ENCODE measurements at regions not wholly inside any gene's neighbourhood (a gene's known extent, or its start where the extent isn't known, plus 50 kb on each side); places are given as distances from the start of the nearest gene placed in this dataset.
"Not testable (repeated sequence)": the region's sequence is repeated elsewhere in the genome, so short reads cannot be mapped to it uniquely, and the experiment has no call there.

DNA sequence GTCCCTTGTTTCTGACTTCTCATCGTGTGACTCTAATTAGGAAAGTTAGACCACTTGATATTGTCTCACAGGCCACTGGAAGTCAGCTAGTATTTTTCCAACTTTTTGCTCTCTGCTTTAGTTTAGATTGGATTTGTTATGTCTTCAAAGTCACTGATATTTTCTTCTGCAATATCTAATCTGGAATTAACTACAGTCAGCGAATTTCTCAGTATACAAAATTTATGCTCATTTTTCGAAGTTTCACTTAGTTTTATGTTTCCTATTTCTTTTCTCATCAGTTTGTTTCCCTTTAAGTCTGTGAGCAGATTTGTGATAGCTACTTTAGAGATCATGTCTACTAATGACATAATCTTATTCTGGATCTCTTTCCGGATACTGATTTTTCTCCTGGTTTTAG, 1027.2 kb upstream of the CNTN5 start:
- intact Hi-C loops (cut with DNase I) = no loop called here
- DNase-seq (no peak), ATAC-seq (ENCODE audit: poor library complexity) (no peak)

DNA sequence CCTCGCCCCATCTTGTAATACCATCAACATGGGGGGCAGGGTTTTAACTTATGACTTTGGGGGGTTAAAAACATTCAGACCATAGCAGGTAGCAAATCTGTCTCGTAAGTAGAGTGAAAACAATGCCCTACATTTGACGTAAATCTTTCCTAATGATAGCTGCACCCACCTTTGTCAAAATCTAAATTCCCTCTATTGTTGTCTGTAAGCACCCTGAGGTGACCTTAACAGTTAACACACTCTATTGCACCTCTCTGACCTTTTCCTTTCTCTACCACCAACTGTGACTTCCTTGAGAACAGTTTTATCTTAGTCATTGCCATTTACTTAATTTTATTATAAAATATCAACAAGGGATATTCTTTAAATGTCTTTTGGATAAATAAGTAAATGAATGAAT, 1024.9 kb upstream of the CNTN5 start:
- ATAC-seq (ENCODE audit: poor library complexity) = no peak
- intact Hi-C loops (cut with DNase I) = no loop called here
- no peak for DNase-seq

DNA sequence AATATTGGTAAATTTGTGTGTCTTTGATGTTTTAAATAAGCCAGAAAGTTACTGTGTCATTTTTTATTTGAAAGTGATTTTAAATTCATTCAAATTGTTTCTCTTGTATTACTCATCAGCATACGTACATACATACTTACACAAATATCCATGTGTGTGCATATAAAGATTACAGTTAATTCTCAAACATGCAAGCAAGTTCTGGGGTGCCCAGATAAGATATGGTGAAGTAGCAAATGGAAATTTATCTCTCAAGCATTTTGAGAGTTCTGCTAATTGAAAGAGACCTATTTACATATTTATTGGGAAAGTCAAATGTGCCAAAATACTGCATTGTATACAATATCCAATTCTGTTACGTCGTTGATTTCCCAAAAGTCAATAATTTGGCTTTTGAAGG, 1024.0 kb upstream of the CNTN5 start:
- intact Hi-C loops (cut with DNase I) = no loop called here
- ATAC-seq (ENCODE audit: poor library complexity) = no peak
- no peak for DNase-seq

DNA sequence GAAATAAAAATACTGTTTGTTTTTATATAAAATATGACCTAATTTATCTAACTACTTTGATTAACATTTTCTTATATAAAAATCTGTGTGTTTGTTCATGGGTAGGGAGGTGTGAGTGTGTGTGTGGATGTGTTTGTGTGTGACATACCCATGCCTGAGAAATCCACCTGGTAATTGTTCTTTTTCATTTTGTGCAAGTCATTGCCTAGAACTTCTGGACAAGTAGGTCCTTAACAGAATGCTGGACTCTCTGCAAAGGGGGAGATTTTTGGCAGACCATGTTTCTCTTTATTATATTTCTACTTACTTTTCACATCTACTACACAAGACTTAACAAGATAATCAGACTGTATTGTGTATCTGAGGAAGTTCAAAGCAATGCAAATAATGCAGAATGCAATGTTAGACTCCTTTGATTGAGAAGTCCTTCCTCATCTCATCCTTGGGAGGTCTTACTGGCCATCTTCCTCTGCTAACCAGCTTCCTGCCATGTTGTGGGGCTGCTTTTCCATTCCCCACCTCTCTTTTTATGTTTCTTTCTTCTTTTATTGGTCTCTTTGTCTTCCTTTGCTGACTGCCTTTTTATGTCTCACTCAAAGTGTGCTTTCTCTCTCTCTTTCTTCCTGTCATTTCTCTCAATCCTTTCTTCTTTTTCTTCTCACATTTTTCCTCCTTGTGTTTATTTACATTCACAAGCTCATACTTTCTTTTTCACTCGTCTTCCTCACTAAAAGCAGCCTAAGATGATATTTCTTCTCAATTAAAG, 1017.0 kb upstream of the CNTN5 start:
- DNase-seq (no peak), ATAC-seq (ENCODE audit: poor library complexity) (no peak)
- intact Hi-C loops (cut with DNase I) = no loop called here

DNA sequence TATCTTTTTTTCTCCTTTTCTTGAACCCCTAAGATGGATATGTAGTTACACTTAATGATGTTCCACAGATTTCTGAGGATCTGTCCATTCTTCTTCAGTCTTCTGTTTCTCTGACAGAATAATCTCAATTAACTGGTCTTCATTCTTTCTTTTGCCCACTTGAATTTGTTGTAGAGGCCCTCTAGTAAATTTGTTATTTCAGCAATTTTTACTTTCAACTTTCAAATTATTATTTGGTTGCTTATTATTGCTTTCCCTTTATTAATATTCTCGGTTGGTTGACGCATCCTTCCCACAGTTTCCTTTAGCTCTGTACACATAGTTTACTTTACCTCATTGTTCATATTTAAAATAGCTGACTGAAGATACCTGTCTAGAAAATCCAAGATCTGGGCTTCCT, 1013.7 kb upstream of the CNTN5 start:
- ATAC-seq (ENCODE audit: poor library complexity) (no peak), DNase-seq (no peak)
- intact Hi-C loops (cut with DNase I) = no loop called here

DNA sequence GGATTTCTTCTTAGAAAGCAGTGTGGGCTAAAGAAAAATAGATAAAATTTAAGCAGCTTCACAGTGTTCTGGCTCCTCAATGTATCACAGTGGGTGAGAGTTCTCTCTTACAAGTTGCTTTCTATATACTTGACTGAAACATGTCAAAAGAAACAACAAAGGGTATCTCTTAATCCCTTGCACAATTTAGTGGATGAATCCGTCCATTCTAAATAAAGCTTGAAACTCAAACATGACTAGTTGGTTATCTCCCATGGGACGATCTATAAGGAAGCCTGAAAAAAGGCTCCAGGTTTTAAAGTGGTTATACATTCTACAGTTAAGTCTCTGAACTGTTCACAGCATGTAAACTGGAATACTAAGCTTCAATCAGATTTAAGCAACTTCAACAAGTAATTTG, 993.1 kb upstream of the CNTN5 start:
- ATAC-seq (ENCODE audit: poor library complexity) (no peak), DNase-seq (no peak)
- intact Hi-C loops (cut with DNase I) = no loop called here

DNA sequence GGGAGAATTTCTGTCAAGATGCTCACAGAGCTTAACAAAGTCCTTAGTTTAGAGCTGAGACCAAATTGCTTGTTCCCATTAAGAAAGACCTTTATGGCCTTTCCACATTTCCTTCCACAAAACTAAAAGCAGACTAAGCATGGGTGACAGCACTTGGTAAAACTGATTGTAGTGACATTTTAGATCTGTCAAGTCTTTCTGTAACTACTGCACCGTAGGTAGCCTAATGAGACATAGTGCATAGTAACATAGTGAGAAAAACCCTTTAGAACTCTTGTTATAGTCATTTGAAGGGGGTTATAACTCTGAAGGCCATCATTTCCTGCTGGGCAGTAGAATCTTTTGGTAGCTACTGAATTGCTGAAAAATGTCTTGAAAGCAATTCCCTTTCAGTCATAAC, 990.9 kb upstream of the CNTN5 start:
- ATAC-seq (ENCODE audit: poor library complexity) (no peak), DNase-seq (no peak)
- intact Hi-C loops (cut with DNase I) = no loop called here

DNA sequence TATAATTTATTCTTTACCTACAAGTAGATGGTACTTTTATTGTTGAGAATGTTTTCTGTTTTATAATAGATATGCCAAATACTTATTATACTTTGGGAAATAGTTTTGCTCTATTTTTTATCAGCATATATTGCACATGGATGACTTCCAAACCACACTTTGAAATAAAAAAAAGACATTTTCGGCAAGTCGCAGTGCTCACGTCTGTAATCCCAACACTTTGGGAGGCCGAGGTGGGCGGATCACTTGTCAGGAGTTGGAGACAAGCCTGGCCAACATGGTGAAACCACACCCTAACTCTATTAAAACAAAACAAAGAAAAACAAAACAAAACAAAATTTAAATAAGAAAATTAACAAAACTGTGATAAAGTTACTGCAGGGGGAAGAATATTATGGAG, 983.9 kb upstream of the CNTN5 start:
- DNase-seq = peak; percentile 26
- no peak for ATAC-seq (ENCODE audit: poor library complexity)
- intact Hi-C loops (cut with DNase I) = no loop called here

DNA sequence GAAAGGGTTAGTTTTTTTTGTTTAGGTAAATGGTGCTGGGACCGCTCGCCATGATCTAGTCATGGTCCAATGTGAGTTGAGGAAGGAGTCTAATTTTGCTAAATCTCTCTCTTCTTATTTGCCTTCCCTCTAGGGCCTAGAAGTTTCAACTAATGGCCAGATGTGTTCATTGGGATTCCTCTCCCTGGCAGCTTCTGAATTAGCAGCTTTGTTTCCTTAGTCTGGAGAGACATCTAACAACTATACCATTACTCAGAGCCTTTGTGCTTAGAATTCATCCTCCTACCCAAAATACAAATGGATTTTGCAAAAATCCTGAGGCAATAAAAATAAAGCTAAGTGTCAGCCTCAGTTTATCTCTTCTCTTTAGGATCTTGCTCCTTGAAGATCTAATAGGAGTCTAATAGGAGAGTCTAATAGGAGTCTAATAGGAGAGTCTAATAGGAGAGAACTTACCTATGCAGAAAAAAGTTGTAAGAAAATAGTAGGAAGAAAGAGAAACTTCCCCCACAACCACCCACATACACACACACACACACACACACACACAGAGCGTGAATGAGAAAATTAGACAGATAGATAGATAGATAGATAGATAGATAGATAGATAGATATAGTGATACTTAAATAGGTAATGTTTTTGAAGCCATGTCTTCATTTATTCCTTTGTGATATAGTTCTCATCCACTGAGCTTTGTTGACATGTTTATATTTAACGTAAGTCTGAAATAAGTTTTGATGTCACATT, 980.5 kb upstream of the CNTN5 start:
- no peak for ATAC-seq (ENCODE audit: poor library complexity)
- DNase-seq = no peak
- intact Hi-C loops (cut with DNase I) = no loop called here

DNA sequence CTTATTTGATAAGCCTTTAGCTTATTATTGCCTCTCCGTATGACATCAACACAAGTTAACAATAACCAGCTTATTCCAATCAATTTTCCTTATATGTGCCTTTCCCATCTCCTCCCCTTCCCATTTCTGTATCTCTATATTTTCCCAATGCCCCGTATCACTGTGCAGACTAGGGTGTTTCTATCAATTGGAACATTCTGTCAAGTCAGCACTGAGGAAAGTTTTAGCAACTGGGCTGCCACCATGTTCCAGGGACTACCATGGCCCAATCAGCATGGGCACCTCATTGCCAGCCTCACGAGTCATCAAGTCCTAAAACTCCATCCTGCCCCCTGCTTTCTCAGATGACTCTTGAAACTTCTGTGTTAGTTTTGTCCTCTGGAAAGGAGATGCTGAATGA, 973.1 kb upstream of the CNTN5 start:
- intact Hi-C loops (cut with DNase I) = no loop called here
- DNase-seq = no peak
- no peak for ATAC-seq (ENCODE audit: poor library complexity)

DNA sequence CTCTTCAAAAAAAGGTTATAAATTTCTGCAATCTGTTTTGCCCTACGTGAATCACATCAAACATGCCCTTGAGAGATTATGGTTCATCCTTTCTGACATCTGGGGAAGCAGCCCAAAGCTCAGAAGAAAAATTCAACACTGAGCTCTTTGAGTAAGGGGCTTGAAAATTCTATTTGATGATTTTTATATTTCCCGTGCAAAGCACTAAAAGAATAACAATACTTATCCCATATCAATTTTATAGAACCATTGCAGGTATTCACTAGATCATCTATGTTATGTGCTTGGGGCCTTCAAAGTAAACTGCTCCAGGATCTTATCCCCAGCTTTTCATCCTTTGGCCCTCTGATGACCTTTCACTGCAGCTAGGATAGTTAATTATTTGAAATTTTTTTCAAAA, 966.9 kb upstream of the CNTN5 start:
- DNase-seq = no peak
- intact Hi-C loops (cut with DNase I) = no loop called here
- ATAC-seq (ENCODE audit: poor library complexity) = no peak

DNA sequence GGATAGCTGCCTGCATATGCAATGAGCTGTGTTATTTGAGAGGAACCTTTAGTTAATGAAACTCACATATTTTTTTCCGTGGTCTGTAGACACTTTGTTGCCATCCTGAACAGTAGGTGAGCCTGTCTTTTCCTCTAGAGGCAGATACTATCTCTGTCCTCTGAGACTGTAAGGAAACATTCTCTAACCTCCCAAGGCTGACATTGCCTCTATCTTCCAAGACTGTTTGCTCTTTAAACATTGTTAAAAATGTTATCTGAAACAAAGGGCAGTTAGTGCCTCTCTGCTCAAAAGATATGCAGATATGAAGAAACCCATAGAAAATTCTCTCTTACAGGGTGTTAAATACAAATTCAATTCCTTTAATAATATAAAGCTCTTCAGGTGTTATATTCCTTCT, 963.8 kb upstream of the CNTN5 start:
- intact Hi-C loops (cut with DNase I) = no loop called here
- no peak for DNase-seq
- no peak for ATAC-seq (ENCODE audit: poor library complexity)

DNA sequence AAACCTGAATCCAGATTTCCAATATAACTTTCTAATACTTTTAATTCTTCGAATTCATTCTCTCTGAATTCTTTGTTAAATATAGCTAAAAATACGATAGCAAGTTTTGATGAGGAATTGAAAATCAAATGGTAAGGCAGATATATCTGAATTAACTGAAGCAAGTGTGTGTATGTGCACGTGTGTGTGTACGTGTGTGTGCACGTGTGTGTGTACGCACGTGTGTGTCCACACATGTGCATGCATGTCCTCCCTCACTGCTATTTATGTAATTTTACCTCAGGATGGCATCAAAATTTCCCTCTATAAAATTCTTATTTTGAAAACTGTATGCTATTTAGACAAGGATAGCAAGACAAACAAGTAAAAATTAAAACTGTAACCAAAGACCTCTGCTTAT, 961.3 kb upstream of the CNTN5 start:
- ATAC-seq (ENCODE audit: poor library complexity) (no peak), DNase-seq (no peak)
- intact Hi-C loops (cut with DNase I) = no loop called here

DNA sequence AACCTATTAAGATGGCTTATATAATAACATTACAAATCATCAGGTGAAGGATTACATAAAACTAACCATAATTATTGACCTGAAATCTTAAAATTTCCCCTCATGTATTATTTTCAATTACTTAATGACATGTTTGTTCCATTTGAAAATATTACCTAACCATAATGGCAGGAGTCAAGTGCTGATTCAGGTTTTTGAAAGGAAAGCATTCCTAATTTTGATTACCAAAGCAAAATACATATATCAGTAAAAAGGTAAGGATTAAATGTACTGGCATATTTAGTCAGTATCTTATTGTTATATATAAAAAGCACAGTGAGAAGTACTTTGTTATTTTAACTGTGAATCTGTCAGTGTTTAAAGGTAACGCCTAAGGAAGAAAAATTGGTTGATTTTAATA, 960.0 kb upstream of the CNTN5 start:
- no peak for DNase-seq
- intact Hi-C loops (cut with DNase I) = no loop called here
- no peak for ATAC-seq (ENCODE audit: poor library complexity)

DNA sequence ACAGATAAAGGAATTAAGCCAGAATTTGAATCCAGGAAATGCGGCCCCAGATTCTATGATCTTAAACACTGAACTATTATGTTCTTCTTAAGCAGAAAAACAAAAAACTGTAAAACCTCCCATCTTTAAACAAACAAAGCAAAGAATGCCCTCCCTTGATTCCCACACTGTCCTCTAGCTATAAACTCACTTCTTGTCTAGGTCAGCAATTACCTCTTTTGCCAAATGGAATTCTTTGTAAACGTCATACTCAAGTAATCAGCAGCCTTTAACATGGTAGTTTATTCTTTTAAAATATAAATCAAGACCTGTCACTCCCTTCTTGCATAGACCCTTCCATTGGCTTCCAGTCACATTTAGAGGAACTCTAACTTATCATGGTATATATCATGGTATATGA, 958.9 kb upstream of the CNTN5 start:
- intact Hi-C loops (cut with DNase I) = no loop called here
- no peak for DNase-seq
- no peak for ATAC-seq (ENCODE audit: poor library complexity)

DNA sequence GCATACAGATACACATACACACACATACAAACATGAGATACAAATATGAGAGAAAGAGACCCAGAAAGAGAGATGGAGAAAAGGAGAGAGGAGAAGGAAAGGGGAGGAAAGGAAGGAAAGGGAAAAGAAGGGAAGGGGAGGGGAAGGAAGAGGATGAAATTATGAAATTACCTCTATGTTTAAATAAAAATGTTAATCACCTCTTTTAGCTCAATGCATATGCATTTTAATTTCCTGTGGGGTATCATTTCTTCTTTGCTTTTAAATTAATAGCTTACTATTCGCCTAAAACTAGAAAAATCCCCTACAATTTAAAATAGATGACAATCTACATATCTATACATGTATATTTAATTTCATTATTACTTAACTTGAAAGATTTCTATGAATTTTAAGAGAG, 958.0 kb upstream of the CNTN5 start:
- DNase-seq (no peak), ATAC-seq (ENCODE audit: poor library complexity) (no peak)
- intact Hi-C loops (cut with DNase I) = no loop called here

DNA sequence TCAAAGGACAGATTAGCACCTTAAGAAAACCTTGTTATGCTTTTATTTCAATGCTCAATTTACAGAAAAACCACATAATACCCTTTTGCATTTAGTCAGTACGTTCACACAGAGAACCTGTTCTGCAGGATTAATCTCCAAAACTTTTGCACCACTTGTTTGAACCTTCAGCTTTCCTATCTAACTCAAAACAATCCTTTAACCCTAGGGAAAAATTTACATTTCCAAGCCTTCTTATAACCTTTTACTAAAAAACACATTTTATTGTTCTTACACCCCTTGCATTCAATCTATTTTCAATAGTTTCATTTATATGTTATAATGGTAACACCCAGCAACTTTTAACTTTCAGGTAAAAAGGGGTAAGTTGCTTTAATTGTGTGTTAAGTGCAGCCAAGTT, 952.5 kb upstream of the CNTN5 start:
- DNase-seq = no peak
- no peak for ATAC-seq (ENCODE audit: poor library complexity)
- intact Hi-C loops (cut with DNase I) = no loop called here

DNA sequence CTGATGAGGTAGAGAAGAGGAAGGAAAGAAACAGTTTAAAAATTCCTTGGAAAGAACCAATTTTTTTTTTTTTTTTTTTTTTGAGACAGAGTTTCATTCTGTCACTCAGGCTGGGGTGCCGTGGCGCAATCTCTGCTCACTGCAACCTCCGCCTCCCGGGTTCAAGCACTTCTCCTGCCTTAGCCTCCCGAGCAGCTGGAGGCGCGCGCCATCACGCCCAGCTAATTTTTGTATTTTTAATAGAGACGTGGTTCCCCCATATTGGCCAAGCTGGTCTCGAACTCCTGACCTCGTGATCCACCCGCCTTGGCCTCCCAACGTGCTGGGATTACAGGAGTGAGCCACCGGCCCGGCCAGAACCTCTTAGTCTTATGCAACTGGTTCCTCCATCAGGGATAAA, 951.6 kb upstream of the CNTN5 start:
- DNase-seq; ATAC-seq (ENCODE audit: poor library complexity); intact Hi-C loops (cut with DNase I): not testable (repeated sequence)

DNA sequence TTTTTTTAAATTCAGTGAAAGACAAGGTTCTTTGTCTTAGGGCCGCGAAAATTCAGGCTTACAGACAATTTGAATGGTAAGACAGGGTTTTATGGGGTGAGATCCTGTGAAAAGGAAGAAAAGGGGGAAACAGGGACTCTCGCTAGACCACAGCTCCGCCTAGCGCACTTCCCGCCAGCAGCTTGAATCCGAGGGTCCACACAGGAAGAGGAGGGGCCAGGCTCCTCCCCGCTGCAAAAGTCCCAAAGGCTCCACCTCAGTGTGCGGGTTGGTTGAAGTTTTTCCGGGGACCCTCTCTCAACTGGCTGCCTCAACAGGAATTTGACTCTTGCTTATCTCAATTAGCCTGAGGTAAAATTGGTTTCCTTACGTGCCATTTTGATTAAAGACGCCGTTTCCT, 950.9 kb upstream of the CNTN5 start:
- DNase-seq (no peak), ATAC-seq (ENCODE audit: poor library complexity) (no peak)
- intact Hi-C loops (cut with DNase I) = no loop called here

DNA sequence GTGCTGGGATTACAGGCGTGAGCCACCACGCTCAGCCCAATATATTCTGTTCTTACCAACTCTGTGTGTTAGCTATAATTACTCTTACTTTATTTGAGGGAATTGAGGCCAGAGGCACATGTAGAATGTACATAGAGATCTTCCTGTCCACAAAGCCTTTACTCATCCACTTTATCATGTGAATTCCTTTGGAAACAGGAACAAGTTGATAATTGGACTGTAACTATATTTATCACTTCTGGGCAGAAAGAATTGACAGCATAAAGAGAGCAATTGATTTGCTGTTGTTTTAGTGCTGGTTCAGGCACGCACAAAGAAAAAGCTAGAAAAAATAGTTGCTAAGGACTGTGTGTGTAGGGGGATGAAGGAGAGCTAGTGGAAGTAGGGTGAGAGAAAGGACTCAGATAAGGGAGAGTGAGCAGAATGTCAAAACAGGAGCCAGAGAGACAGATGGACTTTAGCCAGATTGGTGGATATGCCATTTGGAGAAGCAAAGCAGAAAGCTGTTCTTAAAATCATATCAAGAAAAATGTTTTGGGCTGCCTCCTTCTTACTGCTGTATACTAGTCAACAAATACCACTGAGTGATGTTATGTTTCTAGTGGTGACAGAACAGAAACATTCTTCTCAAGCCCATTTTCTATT, 929.8 kb upstream of the CNTN5 start:
- ATAC-seq (ENCODE audit: poor library complexity) (peak; percentile 92), DNase-seq (no peak)
- intact Hi-C loops (cut with DNase I) = no loop called here

Data from Right ventricle myocardium superior (tissue), 1 donor.